HuH-7 (cell line): ENCODE measurements at regions not wholly inside any gene's neighbourhood (a gene's known extent, or its start where the extent isn't known, plus 50 kb on each side); places are given as distances from the start of the nearest gene placed in this dataset.
"Not testable (repeated sequence)": the region's sequence is repeated elsewhere in the genome, so short reads cannot be mapped to it uniquely, and the experiment has no call there.

Experiments used
- DNase-seq: peaks from one replicate; pipeline ENCODE4 v3.0.0; 2011; ENCODE audit warnings: low spot score

GRCh38 chr16:88245241-88246081, 137.3 kb upstream of the ZNF469 start:
- not testable (repeated sequence) for DNase-seq

GRCh38 chr16:88246955-88247582, 135.7 kb upstream of the ZNF469 start:
- not testable (repeated sequence) for DNase-seq

GRCh38 chr16:88247583-88247966, 135.2 kb upstream of the ZNF469 start:
- DNase-seq = not testable (repeated sequence)

- DNase-seq = not testable (repeated sequence)
Observed at GRCh38 chr16:88248761-88249160, 134.0 kb upstream of the ZNF469 start.

- DNase-seq = not testable (repeated sequence)
Observed at GRCh38 chr16:88250381-88250780, 132.4 kb upstream of the ZNF469 start.

- not testable (repeated sequence) for DNase-seq
Observed at GRCh38 chr16:88252057-88252794, 130.5 kb upstream of the ZNF469 start.

- DNase-seq = not testable (repeated sequence)
Observed at GRCh38 chr16:88258141-88258540, 124.6 kb upstream of the ZNF469 start.

- not testable (repeated sequence) for DNase-seq
Observed at GRCh38 chr16:88258764-88259525, 123.8 kb upstream of the ZNF469 start.

- DNase-seq = not testable (repeated sequence)
Observed at GRCh38 chr16:88259538-88259937, 123.2 kb upstream of the ZNF469 start.

- DNase-seq = not testable (repeated sequence)
Observed at GRCh38 chr16:88260146-88260545, 122.6 kb upstream of the ZNF469 start.

GRCh38 chr16:88260881-88261665, 121.7 kb upstream of the ZNF469 start:
- DNase-seq = not testable (repeated sequence)

GRCh38 chr16:88261814-88262605, 120.7 kb upstream of the ZNF469 start:
- DNase-seq = not testable (repeated sequence)

GRCh38 chr16:88262858-88263563, 119.7 kb upstream of the ZNF469 start:
- not testable (repeated sequence) for DNase-seq

GRCh38 chr16:88263681-88264287, 119.0 kb upstream of the ZNF469 start:
- DNase-seq = not testable (repeated sequence)

GRCh38 chr16:88264641-88265285, 118.0 kb upstream of the ZNF469 start:
- DNase-seq = no peak

- not testable (repeated sequence) for DNase-seq
Observed at GRCh38 chr16:88265286-88265938, 117.3 kb upstream of the ZNF469 start.

- not testable (repeated sequence) for DNase-seq
Observed at GRCh38 chr16:88266036-88266435, 116.7 kb upstream of the ZNF469 start.
